Lung (tissue), 11 donors: ENCODE measurements at regions not wholly inside any gene's neighbourhood (a gene's known extent, or its start where the extent isn't known, plus 50 kb on each side); places are given as distances from the start of the nearest gene placed in this dataset.

ENCODE experiments used
- ATAC-seq: fragments of 200-7000 bp; cut with Tn5 transposase; one replicate; pipeline ENCODE4 v1.9.1; 2020; ENCODE audit warnings: moderate number of reproducible peaks; ENCODE audit not compliant: insufficient read depth, low FRiP score
- DNase-seq, 3 donors: peaks; one replicate each; pipeline ENCODE4 v3.0.0-alpha.2; 2013 to 2017
- H3K27ac ChIP-seq, 2 donors: one replicate each; pipeline ENCODE4 v1.5.1; 2013; ENCODE audit warnings: mild to moderate bottlenecking in 2 of 2, moderate library complexity in 2 of 2, control low read depth in 1 of 2, inconsistent platforms in 1 of 2, low read depth in 1 of 2, low read length in 1 of 2
- H3K27me3 ChIP-seq, 3 donors: one replicate each; pipeline ENCODE4 v1.5.1; 2013; ENCODE audit warnings: low read length in 2 of 3; ENCODE audit not compliant: control insufficient read depth in 3 of 3, insufficient read depth in 3 of 3
- H3K36me3 ChIP-seq, 4 donors: one replicate each; pipeline ENCODE4 v1.5.1; 2013; ENCODE audit warnings: low read length in 4 of 4, mild to moderate bottlenecking in 1 of 4, moderate library complexity in 1 of 4; ENCODE audit not compliant: control insufficient read depth in 4 of 4, insufficient read depth in 4 of 4
- H3K4me1 ChIP-seq, 5 donors: one replicate each; pipeline ENCODE4 v1.5.1; 2013; ENCODE audit warnings: low read length in 5 of 5, mild to moderate bottlenecking in 2 of 5, moderate library complexity in 1 of 5; ENCODE audit not compliant: control insufficient read depth in 5 of 5, insufficient read depth in 5 of 5
- H3K4me3 ChIP-seq: one replicate; pipeline ENCODE4 v1.5.1; 2013; ENCODE audit warnings: mild to moderate bottlenecking, control low read depth, moderate library complexity
- H3K9ac ChIP-seq, 2 donors: one replicate each; pipeline ENCODE4 v1.5.1; 2013; ENCODE audit warnings: low read length in 2 of 2, control low read depth in 1 of 2; ENCODE audit not compliant: insufficient read depth in 1 of 2
- H3K9me3 ChIP-seq, 4 donors: one replicate each; pipeline ENCODE4 v1.5.1; 2013; ENCODE audit warnings: low read length in 3 of 4, mild to moderate bottlenecking in 1 of 4, moderate library complexity in 1 of 4; ENCODE audit not compliant: control insufficient read depth in 4 of 4, insufficient read depth in 3 of 4
- WGBS, 2 donors: extraction: QIAGEN DNeasy Blood & Tissue Kit; methylation state at CpG; one replicate each; pipeline ENCODE4 v1.1.7; 2013; 5-methylcytosine and 5-hydroxymethylcytosine counted together
- TF ChIP-seq, protein P1 (sequence below): IDR thresholded peaks from 2 replicates; pipeline ENCODE4 v1.5.1; 2012; ENCODE audit warnings: mild to moderate bottlenecking; ENCODE audit errors: control extremely low read depth, extremely low read depth
- donor health status: control.
- donor health status: control.
- donor health status: Bipolar disorder and iron deficiency.
- donor health status: healthy.
- donor health status: DM: yes; HTN: yes; CAD: no.

DNA sequence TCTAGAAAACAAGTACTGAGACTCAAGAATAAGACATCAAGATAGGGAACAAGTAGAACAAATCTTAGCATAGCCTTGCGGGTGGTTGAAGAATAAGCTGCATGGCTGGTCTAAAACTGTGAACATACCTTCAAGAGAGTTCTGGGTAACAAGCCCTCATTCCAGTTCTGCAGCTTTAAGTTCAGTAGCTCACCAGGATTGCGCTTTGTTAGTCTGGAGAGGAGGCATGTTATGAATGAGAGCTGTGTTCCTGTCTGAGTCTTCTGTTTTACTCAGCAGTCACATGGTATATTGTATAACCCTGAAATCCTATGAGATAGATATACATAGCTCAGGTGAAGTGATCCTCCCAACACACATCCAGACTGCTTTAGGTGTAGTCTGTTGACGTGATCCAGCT is 406.6 kb upstream of the IRAK1BP1 start:
- 74 to 82% methylated on average over 3 of the region's 3 CpGs for WGBS, 2 donors
- TF ChIP-seq, protein P1, sequence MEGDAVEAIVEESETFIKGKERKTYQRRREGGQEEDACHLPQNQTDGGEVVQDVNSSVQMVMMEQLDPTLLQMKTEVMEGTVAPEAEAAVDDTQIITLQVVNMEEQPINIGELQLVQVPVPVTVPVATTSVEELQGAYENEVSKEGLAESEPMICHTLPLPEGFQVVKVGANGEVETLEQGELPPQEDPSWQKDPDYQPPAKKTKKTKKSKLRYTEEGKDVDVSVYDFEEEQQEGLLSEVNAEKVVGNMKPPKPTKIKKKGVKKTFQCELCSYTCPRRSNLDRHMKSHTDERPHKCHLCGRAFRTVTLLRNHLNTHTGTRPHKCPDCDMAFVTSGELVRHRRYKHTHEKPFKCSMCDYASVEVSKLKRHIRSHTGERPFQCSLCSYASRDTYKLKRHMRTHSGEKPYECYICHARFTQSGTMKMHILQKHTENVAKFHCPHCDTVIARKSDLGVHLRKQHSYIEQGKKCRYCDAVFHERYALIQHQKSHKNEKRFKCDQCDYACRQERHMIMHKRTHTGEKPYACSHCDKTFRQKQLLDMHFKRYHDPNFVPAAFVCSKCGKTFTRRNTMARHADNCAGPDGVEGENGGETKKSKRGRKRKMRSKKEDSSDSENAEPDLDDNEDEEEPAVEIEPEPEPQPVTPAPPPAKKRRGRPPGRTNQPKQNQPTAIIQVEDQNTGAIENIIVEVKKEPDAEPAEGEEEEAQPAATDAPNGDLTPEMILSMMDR = no peak
- no peaks in the 10 kb centered on the region for H3K36me3 ChIP-seq
- H3K4me3 ChIP-seq = no peak overlapping the region
- H3K9ac ChIP-seq = no peak overlapping the region
- no peak overlapping the region for H3K27ac ChIP-seq
- H3K9me3 ChIP-seq = no peaks in the 10 kb centered on the region
- DNase-seq = peak in 2 of 3 donors; percentile 2 to 18
- ATAC-seq = no peak
- no peaks in the 10 kb centered on the region for H3K27me3 ChIP-seq
- no peaks in the 10 kb centered on the region for H3K4me1 ChIP-seq

DNA sequence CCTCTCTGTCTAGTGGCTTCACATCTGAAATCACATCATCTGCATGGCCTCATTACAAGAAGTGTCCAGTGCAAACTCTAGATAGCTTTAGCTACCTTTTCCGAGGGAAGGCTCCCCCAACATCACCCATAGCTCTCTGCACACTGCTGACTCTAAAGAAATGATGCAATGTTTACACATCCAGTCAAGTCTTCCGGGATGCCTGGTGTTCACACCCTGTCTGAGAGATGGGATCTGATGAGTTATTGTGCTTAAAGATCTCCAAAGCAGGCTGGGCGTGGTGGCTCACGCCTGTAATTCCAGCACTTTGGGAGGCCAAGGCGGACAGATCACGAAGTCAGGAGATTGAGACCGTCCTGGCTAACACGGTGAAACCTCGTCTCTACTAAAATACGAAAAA is 404.6 kb upstream of the IRAK1BP1 start:
- H3K4me3 ChIP-seq = no peak overlapping the region
- no peak overlapping the region for H3K9ac ChIP-seq
- TF ChIP-seq, protein P1 = no peak
- no peak overlapping the region for H3K27ac ChIP-seq
- H3K4me1 ChIP-seq = no peaks in the 10 kb centered on the region
- H3K9me3 ChIP-seq = peaks cover 0 to 3% (median 0%) of the 10 kb centered on the region in 4 donors
- H3K36me3 ChIP-seq = no peaks in the 10 kb centered on the region
- no peak for ATAC-seq
- no peaks in the 10 kb centered on the region for H3K27me3 ChIP-seq
- DNase-seq = no peak
- 83 to 88% methylated on average over 10 of the region's 10 CpGs for WGBS, 2 donors

DNA sequence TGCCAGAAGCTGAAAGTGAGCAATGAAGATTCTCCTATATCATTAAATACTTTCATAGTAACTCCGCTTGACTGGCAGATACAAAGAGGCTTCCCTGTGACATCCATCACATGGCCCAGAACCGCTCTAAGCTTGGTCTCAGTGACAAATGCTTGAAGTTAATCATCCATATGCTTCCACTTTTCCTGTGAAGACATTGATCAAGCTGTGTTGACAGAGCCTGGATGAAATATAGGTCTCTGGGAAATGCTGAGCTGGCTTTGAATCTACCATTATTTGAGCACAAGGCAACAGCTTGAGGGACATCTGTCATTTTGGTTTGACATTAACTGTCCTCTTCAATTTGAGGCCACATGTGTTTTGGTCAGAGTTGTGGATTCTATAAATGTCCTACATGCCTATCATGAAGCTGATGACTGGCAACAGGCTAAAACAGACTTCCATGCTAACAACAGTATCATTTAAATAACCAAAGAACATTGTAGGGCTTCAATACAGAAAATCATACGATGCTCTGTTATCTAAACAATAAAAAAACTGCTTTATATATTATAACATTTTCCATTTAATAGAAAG is 402.2 kb upstream of the IRAK1BP1 start:
- H3K27me3 ChIP-seq = no peaks in the 10 kb centered on the region
- peaks cover 0 to 3% (median 0%) of the 10 kb centered on the region in 4 donors for H3K9me3 ChIP-seq
- TF ChIP-seq, protein P1 = no peak
- no peak overlapping the region for H3K4me3 ChIP-seq
- no peak for DNase-seq
- no peaks in the 10 kb centered on the region for H3K4me1 ChIP-seq
- H3K27ac ChIP-seq = no peak overlapping the region
- ATAC-seq = no peak
- WGBS, 2 donors = 68 to 85% methylated on average over 3 of the region's 3 CpGs
- no peak overlapping the region for H3K9ac ChIP-seq
- no peaks in the 10 kb centered on the region for H3K36me3 ChIP-seq

DNA sequence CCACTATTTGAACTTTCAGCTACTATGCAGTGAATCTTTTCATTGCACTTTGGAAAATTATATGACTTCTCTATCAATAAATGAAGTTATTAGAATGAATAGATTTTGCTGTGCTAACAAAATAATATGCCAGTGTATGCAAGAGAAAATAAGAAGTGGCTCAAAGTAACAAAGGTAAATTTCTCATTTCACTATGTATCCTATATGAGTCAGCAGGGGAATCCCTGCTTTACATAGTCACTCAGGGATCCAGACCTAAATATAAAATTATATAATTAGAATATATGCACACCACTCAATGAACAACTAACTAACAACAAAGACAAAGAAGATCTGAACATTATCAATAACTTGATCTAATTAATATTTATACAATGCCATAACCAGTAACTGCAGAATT is 390.8 kb upstream of the IRAK1BP1 start:
- Histone ChIP-seq H3K9ac (no peak overlapping the region), H3K4me1 (no peaks in the 10 kb centered on the region), H3K9me3 (no peaks in the 10 kb centered on the region), H3K27ac (no peak overlapping the region), H3K27me3 (no peaks in the 10 kb centered on the region), H3K4me3 (no peak overlapping the region), H3K36me3 (no peaks in the 10 kb centered on the region)
- TF ChIP-seq, protein P1 = no peak
- no peak for DNase-seq
- no peak for ATAC-seq
